B cell (primary cell): ENCODE measurements at regions not wholly inside any gene's neighbourhood (a gene's known extent, or its start where the extent isn't known, plus 50 kb on each side); places are given as distances from the start of the nearest gene placed in this dataset.

Experiments used
- ATAC-seq: fragments of 200-7000 bp; cut with Tn5 transposase; one replicate; pipeline ENCODE4 v1.10.0; 2021; ENCODE audit warnings: low read depth, mild to moderate bottlenecking, moderate number of reproducible peaks, moderate library complexity
- CTCF ChIA-PET: fragments of 350-600 bp; sonication (Branson Sonifier 250); formaldehyde crosslinking; loops from one replicate; lab custom pipeline; 2021; ENCODE audit warnings: antibody characterized with exemption, inconsistent platforms; lab: Charles Lee
- POLR2A ChIA-PET: fragments of 350-600 bp; sonication (Branson Sonifier 250); formaldehyde crosslinking; loops from one replicate; lab custom pipeline; 2021; ENCODE audit warnings: antibody characterized with exemption; lab: Charles Lee
- DNase-seq: peaks from one replicate; pipeline ENCODE4 v3.0.0; 2013
- H2AFZ ChIP-seq: 2 replicates; pipeline ENCODE4 v1.6.1; 2012; ENCODE audit warnings: mild to moderate bottlenecking, low read depth, low read length; ENCODE audit not compliant: insufficient read depth, poor library complexity, severe bottlenecking
- H3K27ac ChIP-seq, 2 donors: 1 replicate in 1 of 2; 2 replicates in 1 of 2; pipeline ENCODE4 v1.5.1; 2012 to 2013; ENCODE audit warnings: low read length in 2 of 2, mild to moderate bottlenecking in 2 of 2, moderate library complexity in 1 of 2
- H3K27me3 ChIP-seq, 4 experiments: fragments of 200-600 bp in 1 of 4; sonication (generic) in 1 of 4; replicated peaks in 1 of 4; 1 replicate in 2 of 4; 2 replicates in 2 of 4; pipeline versions ENCODE4 v1.6.1 to v1.7.0; 2013 to 2016; ENCODE audit warnings: low read length in 3 of 4, mild to moderate bottlenecking in 2 of 4, mixed read lengths in 1 of 4, moderate library complexity in 1 of 4; ENCODE audit not compliant: insufficient read depth in 4 of 4, control insufficient read depth in 3 of 4; ENCODE audit errors: control extremely low read depth in 1 of 4
- H3K36me3 ChIP-seq, 2 experiments: replicated peaks in 1 of 2; 1 replicate in 1 of 2; 2 replicates in 1 of 2; pipeline versions ENCODE4 v1.6.1 to v1.7.1; 2013; ENCODE audit warnings: low read length in 1 of 2; ENCODE audit not compliant: insufficient read depth in 2 of 2, control insufficient read depth in 1 of 2; ENCODE audit errors: control extremely low read depth in 1 of 2, extremely low read depth in 1 of 2
- H3K4me1 ChIP-seq, 2 donors: fragments of 200-600 bp in 1 of 2; sonication (generic) in 1 of 2; 1 replicate in 1 of 2; 2 replicates in 1 of 2; pipeline versions ENCODE4 v1.5.1 to v1.6.1; 2013 to 2017; ENCODE audit warnings: low read length in 2 of 2; ENCODE audit not compliant: control insufficient read depth in 2 of 2, insufficient read depth in 2 of 2
- H3K4me2 ChIP-seq: replicated peaks from 2 replicates; pipeline ENCODE3; 2012; ENCODE audit warnings: mild to moderate bottlenecking, low read depth, low read length; ENCODE audit not compliant: poor library complexity, severe bottlenecking
- H3K4me3 ChIP-seq, 5 experiments: fragments of 200-600 bp in 1 of 5; sonication (generic) in 1 of 5; 1 replicate in 3 of 5; 2 replicates in 2 of 5; pipeline versions ENCODE4 v1.5.1 to v1.7.0; 2011 to 2016; ENCODE audit warnings: low read length in 4 of 5, mild to moderate bottlenecking in 4 of 5, low read depth in 2 of 5, control low read depth in 1 of 5, moderate library complexity in 1 of 5; ENCODE audit not compliant: insufficient read depth in 1 of 5; ENCODE audit errors: control extremely low read depth in 1 of 5, extremely low read depth in 1 of 5
- H3K79me2 ChIP-seq: fragments of 200-600 bp; sonication (generic); one replicate; pipeline ENCODE4 v1.6.0; 2016; ENCODE audit warnings: low read length; ENCODE audit not compliant: control insufficient read depth, insufficient read depth
- H3K9ac ChIP-seq: fragments of 200-600 bp; sonication (generic); 2 replicates; pipeline ENCODE4 v1.6.1; 2017; ENCODE audit warnings: mild to moderate bottlenecking, low read length, moderate library complexity
- H3K9me3 ChIP-seq, 3 donors: one replicate each; pipeline versions ENCODE4 v1.6.1 to v1.7.1; 2013; ENCODE audit warnings: low read length in 2 of 3; ENCODE audit not compliant: control insufficient read depth in 2 of 3, insufficient read depth in 1 of 3; ENCODE audit errors: control extremely low read depth in 1 of 3
- H4K20me1 ChIP-seq: 2 replicates; pipeline ENCODE4 v1.6.0; 2012; ENCODE audit warnings: mild to moderate bottlenecking, low read length; ENCODE audit not compliant: insufficient read depth, control insufficient read depth, poor library complexity, severe bottlenecking
- H3K27ac Mint-ChIP-seq: one replicate; pipeline ENCODE4 v1.8.0; 2021; ENCODE audit warnings: mixed read lengths
- H3K27me3 Mint-ChIP-seq: one replicate; pipeline ENCODE4 v1.8.0; 2021; ENCODE audit warnings: mixed read lengths
- H3K4me1 Mint-ChIP-seq: one replicate; pipeline ENCODE4 v1.8.0; 2021; ENCODE audit warnings: mixed read lengths
- H3K4me3 Mint-ChIP-seq: one replicate; pipeline ENCODE4 v1.8.0; 2021; ENCODE audit warnings: mixed read lengths
- H3K9me3 Mint-ChIP-seq: one replicate; pipeline ENCODE4 v1.8.0; 2022; ENCODE audit warnings: mixed read lengths; ENCODE audit not compliant: insufficient read depth
- CTCF ChIP-seq: fragments of 200-600 bp; IDR thresholded peaks from one replicate; pipeline ENCODE4 v1.8.0; 2022; ENCODE audit warnings: antibody characterized with exemption, mild to moderate bottlenecking
- EZH2 ChIP-seq: IDR thresholded peaks from 2 replicates; pipeline ENCODE4 v1.6.1; 2012; ENCODE audit warnings: borderline replicate concordance, low read depth, mild to moderate bottlenecking, moderate library complexity, low read length; ENCODE audit not compliant: insufficient read depth, poor library complexity, severe bottlenecking
- WGBS: methylation state at CpG from one replicate; pipeline ENCODE4 v1.1.5; 2013; ENCODE audit warnings: missing lambda C conversion rate; ENCODE audit not compliant: insufficient coverage; 5-methylcytosine and 5-hydroxymethylcytosine counted together
- intact Hi-C: fragments of 100-400 bp; cut with micrococcal nuclease; formaldehyde crosslinking; loops from one replicate; pipeline ENCODE4 v1.10.0; 2022

DNA sequence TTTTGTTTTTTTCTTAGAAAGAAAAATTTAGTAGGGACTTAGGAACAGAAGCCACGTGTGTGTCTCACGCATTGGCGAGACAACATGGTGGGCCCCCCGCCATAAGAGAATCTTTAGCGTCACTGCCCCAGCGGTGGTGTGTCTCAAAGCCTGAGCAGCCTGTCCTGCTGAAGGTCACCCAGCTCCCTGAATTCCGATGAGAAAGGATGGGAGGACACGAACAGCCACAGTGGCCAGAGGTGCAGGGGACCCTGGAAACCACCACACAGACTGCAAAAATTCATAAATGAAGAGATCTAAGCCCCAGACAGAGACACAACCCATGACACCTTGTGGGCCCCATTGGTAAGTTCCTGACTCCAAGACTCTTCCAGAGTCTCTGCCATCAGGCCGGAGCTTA, 266.1 kb upstream of the RAB6C start:
- 95% methylated on average over 8 of the region's 9 CpGs for WGBS
- Mint-ChIP-seq H3K27me3 (peaks cover 11% of the 10 kb centered on the region), H3K4me1 (no peaks in the 10 kb centered on the region), H3K9me3 (no peaks in the 10 kb centered on the region), H3K27ac (no peak overlapping the region), H3K4me3 (no peak overlapping the region)
- Histone ChIP-seq H4K20me1 (no peaks in the 10 kb centered on the region), H3K9me3 (no peaks in the 10 kb centered on the region), H3K27ac (no peak overlapping the region), H3K4me3 (no peak overlapping the region), H3K9ac (no peak overlapping the region), H3K4me2 (no peak overlapping the region), H3K4me1 (no peaks in the 10 kb centered on the region), H3K27me3 (no peaks in the 10 kb centered on the region), H3K36me3 (no peaks in the 10 kb centered on the region), H2AFZ (no peak overlapping the region), H3K79me2 (no peaks in the 10 kb centered on the region)
- intact Hi-C loops, result no loop called here
- TF ChIP-seq EZH2 (no peak), CTCF (no peak)
- ChIA-PET CTCF (no interaction called here), POLR2A (no interaction called here)
- no peak for ATAC-seq
- DNase-seq, result no peak

DNA sequence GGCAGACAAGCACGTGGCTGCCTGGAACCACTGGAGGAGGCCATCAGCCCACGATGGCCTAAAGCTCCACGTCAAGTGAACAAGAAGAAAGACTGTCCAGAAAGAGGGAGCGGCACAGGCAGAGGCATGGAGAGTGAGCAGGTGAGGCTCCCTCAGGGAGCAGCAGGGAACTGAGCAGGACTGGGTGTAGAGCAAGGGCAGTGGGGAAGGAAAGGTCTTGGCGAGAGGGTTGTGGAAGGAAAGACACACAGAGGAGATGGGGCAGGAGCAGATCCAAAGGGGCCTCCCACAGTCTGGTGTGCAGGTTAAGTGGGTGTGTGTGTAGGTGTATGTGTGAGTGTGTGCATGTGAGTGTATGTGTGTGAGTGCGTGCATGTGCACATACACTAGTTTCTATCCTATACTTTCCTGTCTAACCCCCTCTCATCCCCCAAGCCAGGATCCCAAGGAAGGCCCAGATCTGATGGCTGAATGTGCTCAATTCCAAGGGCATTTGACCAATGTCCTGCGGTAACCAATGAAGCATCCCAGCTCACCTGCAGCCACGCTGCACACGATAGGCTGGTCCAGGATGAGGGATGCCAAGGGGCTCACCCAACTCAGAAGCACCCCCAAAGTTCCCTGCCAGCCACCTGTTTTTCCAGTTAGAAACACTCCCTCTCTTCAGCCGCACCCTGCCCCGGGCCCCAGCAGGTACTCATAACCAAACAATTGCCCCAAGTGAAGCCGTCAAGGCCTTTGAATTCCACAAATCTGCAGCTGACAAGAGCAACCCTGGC, 262.5 kb upstream of the RAB6C start:
- ChIA-PET CTCF (no interaction called here), POLR2A (no interaction called here)
- H3K36me3 ChIP-seq, result no peaks in the 10 kb centered on the region
- H3K4me1 ChIP-seq, result no peaks in the 10 kb centered on the region
- TF ChIP-seq EZH2, result no peak
- TF ChIP-seq CTCF, result no peak
- H3K27ac ChIP-seq, result no peak overlapping the region
- Mint-ChIP-seq H3K4me1 (no peaks in the 10 kb centered on the region), H3K9me3 (no peaks in the 10 kb centered on the region), H3K27ac (no peak overlapping the region), H3K27me3 (peaks cover 11% of the 10 kb centered on the region), H3K4me3 (no peak overlapping the region)
- H3K4me3 ChIP-seq, result no peak overlapping the region
- intact Hi-C loops, result no loop called here
- H2AFZ ChIP-seq, result no peak overlapping the region
- H3K79me2 ChIP-seq, result no peaks in the 10 kb centered on the region
- no peak overlapping the region for H3K9ac ChIP-seq
- peaks cover 0 to 3% (median 0%) of the 10 kb centered on the region in 3 donors for H3K9me3 ChIP-seq
- WGBS, result 93% methylated on average over 8 of the region's 12 CpGs
- no peak overlapping the region for H3K4me2 ChIP-seq
- H4K20me1 ChIP-seq, result no peaks in the 10 kb centered on the region
- DNase-seq (no peak), ATAC-seq (no peak)
- H3K27me3 ChIP-seq, result no peaks in the 10 kb centered on the region
